ENCODE measurements at regions not wholly inside any gene's neighbourhood (a gene's known extent, or its start where the extent isn't known, plus 50 kb on each side); places are given as distances from the start of the nearest gene placed in this dataset.

DNA sequence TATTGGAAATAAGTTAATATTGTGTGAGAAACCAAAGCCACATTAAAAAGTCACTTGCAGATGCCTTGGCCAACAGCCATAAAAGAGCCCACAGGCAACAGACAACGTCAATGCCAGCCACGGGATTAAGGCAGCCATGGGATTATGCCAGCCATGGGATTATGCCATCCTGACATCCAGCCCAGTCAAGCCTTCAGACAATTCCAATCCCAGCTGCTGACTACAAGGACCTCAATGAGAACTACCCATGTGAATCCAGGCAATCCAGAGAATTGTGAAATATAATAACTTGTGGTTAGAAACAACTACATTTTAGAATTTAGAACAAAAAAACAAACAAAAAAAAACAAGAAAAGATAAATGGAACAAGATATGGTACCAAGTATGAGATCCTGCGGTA, 356.6 kb downstream of the EFNB2 start:
- TF ChIP-seq POLR2A (IDR thresholded peaks at IDR 0.05), result no peak
- TF ChIP-seq POLR2AphosphoS5 (IDR thresholded peaks at IDR 0.05), result no peak
- TF ChIP-seq, protein P1, sequence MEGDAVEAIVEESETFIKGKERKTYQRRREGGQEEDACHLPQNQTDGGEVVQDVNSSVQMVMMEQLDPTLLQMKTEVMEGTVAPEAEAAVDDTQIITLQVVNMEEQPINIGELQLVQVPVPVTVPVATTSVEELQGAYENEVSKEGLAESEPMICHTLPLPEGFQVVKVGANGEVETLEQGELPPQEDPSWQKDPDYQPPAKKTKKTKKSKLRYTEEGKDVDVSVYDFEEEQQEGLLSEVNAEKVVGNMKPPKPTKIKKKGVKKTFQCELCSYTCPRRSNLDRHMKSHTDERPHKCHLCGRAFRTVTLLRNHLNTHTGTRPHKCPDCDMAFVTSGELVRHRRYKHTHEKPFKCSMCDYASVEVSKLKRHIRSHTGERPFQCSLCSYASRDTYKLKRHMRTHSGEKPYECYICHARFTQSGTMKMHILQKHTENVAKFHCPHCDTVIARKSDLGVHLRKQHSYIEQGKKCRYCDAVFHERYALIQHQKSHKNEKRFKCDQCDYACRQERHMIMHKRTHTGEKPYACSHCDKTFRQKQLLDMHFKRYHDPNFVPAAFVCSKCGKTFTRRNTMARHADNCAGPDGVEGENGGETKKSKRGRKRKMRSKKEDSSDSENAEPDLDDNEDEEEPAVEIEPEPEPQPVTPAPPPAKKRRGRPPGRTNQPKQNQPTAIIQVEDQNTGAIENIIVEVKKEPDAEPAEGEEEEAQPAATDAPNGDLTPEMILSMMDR (IDR thresholded peaks at IDR 0.05), result no peak
- H3K27ac ChIP-seq, result no peak overlapping the region
- intact Hi-C loops (cut with DNase I; ENCODE audit: low total_unique reads), result no loop called here
- H3K4me1 ChIP-seq, result no peaks in the 10 kb centered on the region
- H3K4me3 ChIP-seq, result no peak overlapping the region
- no peaks in the 10 kb centered on the region for H3K36me3 ChIP-seq
- H3K27me3 ChIP-seq, result no peaks in the 10 kb centered on the region
- peaks cover 0 to 6% of the 10 kb centered on the region in 2 donors for H3K9me3 ChIP-seq
- DNase-seq (ENCODE audit: low spot score in 2 of 2), result no peak

DNA sequence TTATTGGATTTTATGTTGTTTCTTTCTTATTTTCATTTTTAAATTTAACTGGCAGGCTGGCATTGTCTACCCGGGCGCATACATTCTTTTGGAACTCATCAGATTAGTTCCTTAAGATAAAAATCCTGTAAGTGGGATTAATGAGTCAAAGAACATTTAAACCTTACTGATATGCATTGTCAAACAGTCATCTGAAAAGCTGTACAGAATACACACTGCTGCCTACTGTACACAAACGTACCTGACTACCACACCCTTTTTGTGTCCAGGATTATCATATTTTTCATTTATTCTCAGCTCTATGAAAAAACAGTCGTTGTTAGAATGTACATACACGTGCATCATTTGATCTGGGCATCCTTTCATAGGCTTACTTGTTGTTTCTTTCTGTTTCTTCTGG, 358.3 kb downstream of the EFNB2 start:
- Histone ChIP-seq H3K4me3 (no peak overlapping the region), H3K9me3 (peaks cover 0 to 6% of the 10 kb centered on the region in 2 donors), H3K27me3 (no peaks in the 10 kb centered on the region), H3K4me1 (no peaks in the 10 kb centered on the region), H3K27ac (no peak overlapping the region), H3K36me3 (no peaks in the 10 kb centered on the region)
- intact Hi-C loops (cut with DNase I; ENCODE audit: low total_unique reads), result no loop called here
- DNase-seq (ENCODE audit: low spot score in 2 of 2), result no peak
- TF ChIP-seq POLR2A (IDR thresholded peaks at IDR 0.05) (no peak), POLR2AphosphoS5 (IDR thresholded peaks at IDR 0.05) (no peak)
- TF ChIP-seq, protein P1 (IDR thresholded peaks at IDR 0.05), result no peak

DNA sequence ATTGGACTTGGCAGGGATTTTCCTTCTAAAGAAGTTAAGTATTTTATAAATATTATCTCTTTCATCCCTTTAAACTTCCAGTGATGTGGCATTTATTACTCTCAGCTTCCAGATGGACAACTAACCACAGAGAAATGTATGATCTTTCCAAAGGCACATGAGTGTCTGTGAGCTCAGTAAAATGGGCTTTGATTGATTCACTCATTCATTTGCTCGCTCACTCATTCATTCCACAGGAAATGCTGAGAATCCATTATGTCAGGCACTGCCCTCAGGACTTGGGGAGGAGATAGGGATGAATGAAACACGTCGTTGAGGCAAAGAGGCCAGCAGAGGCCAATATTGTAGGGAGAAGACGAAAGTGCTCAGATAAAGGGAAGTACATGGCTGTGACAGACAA, 359.3 kb downstream of the EFNB2 start:
- no peaks in the 10 kb centered on the region for H3K36me3 ChIP-seq
- no peak overlapping the region for H3K4me3 ChIP-seq
- H3K27ac ChIP-seq, result no peak overlapping the region
- H3K9me3 ChIP-seq, result peaks cover 0 to 6% of the 10 kb centered on the region in 2 donors
- DNase-seq (ENCODE audit: low spot score in 2 of 2), result no peak
- H3K27me3 ChIP-seq, result no peaks in the 10 kb centered on the region
- no peak for TF ChIP-seq POLR2AphosphoS5 (IDR thresholded peaks at IDR 0.05)
- no peak for TF ChIP-seq POLR2A (IDR thresholded peaks at IDR 0.05)
- TF ChIP-seq, protein P1 (IDR thresholded peaks at IDR 0.05), result no peak
- intact Hi-C loops (cut with DNase I; ENCODE audit: low total_unique reads), result no loop called here
- H3K4me1 ChIP-seq, result no peaks in the 10 kb centered on the region

DNA sequence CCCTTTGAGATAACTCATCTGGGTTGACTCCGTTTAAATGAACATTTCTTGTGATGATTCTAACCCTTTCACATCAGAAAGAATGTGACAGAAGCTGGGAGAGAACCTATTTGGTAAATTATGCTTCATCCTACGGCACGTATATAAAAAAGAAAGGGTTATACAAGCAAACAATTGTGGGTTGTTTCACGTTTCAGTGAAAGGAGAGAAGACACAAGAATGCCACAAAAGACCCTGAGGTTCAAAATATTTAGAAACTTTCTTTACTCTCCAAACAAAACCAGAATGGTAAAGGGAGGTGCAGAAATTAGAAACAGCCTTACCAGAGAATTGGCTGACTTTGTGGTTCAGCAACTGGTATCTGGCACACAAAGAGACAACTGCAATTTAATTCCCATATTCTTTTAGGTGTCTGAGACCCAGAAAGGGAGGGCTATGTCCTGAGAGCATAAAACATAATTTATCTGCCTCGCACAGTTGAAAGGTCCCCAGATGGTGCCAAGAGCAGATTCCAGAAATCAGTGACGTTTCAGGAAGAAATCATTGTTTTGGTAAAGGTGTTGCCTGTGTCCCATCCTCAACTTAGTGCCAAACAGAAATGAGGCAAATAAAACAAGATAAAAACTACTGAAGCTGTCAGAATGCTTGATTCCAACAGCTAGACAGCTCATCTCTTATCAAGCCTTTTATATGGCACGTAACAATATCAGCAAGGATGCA, 361.4 kb downstream of the EFNB2 start:
- Histone ChIP-seq H3K4me3 (no peak overlapping the region), H3K27me3 (no peaks in the 10 kb centered on the region), H3K4me1 (no peaks in the 10 kb centered on the region), H3K9me3 (no peaks in the 10 kb centered on the region), H3K36me3 (no peaks in the 10 kb centered on the region), H3K27ac (no peak overlapping the region)
- no peak for TF ChIP-seq POLR2AphosphoS5 (IDR thresholded peaks at IDR 0.05)
- TF ChIP-seq, protein P1 (IDR thresholded peaks at IDR 0.05), result no peak
- no peak for TF ChIP-seq POLR2A (IDR thresholded peaks at IDR 0.05)
- intact Hi-C loops (cut with DNase I; ENCODE audit: low total_unique reads), result no loop called here
- DNase-seq (ENCODE audit: low spot score in 2 of 2), result no peak

DNA sequence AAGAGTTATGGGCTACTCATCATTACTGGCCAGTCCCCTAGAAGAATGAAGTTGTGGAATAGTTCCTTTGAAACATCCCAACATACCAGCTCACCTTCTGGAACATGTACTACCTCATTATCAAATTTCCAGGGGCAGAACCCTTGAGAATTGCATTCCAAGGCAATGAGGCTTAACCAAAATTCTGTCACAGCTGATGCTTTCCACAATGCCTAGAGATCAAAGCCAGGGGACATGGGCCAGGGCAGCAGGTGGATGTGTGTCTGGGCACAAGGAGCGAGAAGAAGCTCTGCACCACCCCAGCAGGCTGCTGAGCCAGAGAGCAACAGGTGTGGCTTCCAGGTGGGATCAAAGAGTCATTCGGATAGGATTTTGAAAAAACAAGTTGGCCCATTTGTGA, 362.1 kb downstream of the EFNB2 start:
- TF ChIP-seq, protein P1 (IDR thresholded peaks at IDR 0.05), result no peak
- TF ChIP-seq POLR2A (IDR thresholded peaks at IDR 0.05) (no peak), POLR2AphosphoS5 (IDR thresholded peaks at IDR 0.05) (no peak)
- no peaks in the 10 kb centered on the region for H3K9me3 ChIP-seq

More for the DNA sequence above, 362.1 kb downstream of the EFNB2 start:
- Histone ChIP-seq H3K27me3 (no peaks in the 10 kb centered on the region), H3K4me1 (no peaks in the 10 kb centered on the region), H3K4me3 (no peak overlapping the region), H3K27ac (no peak overlapping the region), H3K36me3 (no peaks in the 10 kb centered on the region)
- DNase-seq (ENCODE audit: low spot score in 2 of 2), result no peak
- intact Hi-C loops (cut with DNase I; ENCODE audit: low total_unique reads), result no loop called here

All from breast epithelium (tissue), 4 donors.